Heart right ventricle (tissue), 16 donors: ENCODE measurements at regions not wholly inside any gene's neighbourhood (a gene's known extent, or its start where the extent isn't known, plus 50 kb on each side); places are given as distances from the start of the nearest gene placed in this dataset.

Experiments
- ATAC-seq, 8 donors: fragments of 200-7000 bp; cut with Tn5 transposase; one replicate each; pipeline ENCODE4 v1.9.1; 2020; ENCODE audit warnings: mild to moderate bottlenecking in 8 of 8, moderate library complexity in 8 of 8, moderate number of reproducible peaks in 1 of 8
- DNase-seq, 2 donors: peaks; one replicate each; pipeline ENCODE4 v3.0.0-alpha.2; 2020
- H3K27ac ChIP-seq, 10 donors: fragments of 200-600 bp; sonication (generic) in 2 of 10; one replicate each; pipeline versions ENCODE4 v1.5.0 to v1.8.0; 2020 to 2022; ENCODE audit warnings: mild to moderate bottlenecking in 3 of 10
- H3K27me3 ChIP-seq, 7 donors: fragments of 200-600 bp; one replicate each; pipeline ENCODE4 v1.8.0; 2021 to 2022; ENCODE audit warnings: mild to moderate bottlenecking in 2 of 7
- H3K36me3 ChIP-seq, 9 donors: fragments of 200-600 bp; sonication (generic) in 1 of 9; one replicate each; pipeline versions ENCODE4 v1.5.0 to v1.8.0; 2020 to 2022; ENCODE audit warnings: mild to moderate bottlenecking in 2 of 9
- H3K4me1 ChIP-seq, 9 donors: fragments of 200-600 bp; sonication (generic) in 1 of 9; one replicate each; pipeline versions ENCODE4 v1.5.0 to v1.8.0; 2020 to 2022; ENCODE audit warnings: mild to moderate bottlenecking in 4 of 9
- H3K4me3 ChIP-seq, 10 donors: fragments of 200-600 bp; sonication (generic) in 2 of 10; one replicate each; pipeline versions ENCODE4 v1.5.0 to v1.8.0; 2020 to 2022; ENCODE audit warnings: mild to moderate bottlenecking in 7 of 10, moderate library complexity in 2 of 10
- H3K9me3 ChIP-seq, 11 donors: fragments of 200-600 bp in 10 of 11; sonication (generic) in 2 of 11; one replicate each; pipeline versions ENCODE4 v1.5.0 to v1.8.0; 2013 to 2022; ENCODE audit warnings: mild to moderate bottlenecking in 2 of 11, control low read depth in 1 of 11, moderate library complexity in 1 of 11
- CTCF ChIP-seq, 9 donors: fragments of 200-600 bp; sonication (generic) in 2 of 9; IDR thresholded peaks; one replicate each; pipeline versions ENCODE4 v1.5.0 to v1.8.0; 2021 to 2022; ENCODE audit warnings: antibody characterized with exemption in 9 of 9, mild to moderate bottlenecking in 5 of 9, moderate library complexity in 1 of 9
- WGBS, 2 donors: extraction: QIAGEN DNeasy Blood & Tissue Kit; methylation state at CpG; one replicate each; pipeline ENCODE4 v1.1.7; 2013; ENCODE audit warnings: inconsistent platforms in 1 of 2; 5-methylcytosine and 5-hydroxymethylcytosine counted together
- intact Hi-C, 10 donors: fragments of 100-400 bp; cut with DNase I; formaldehyde crosslinking; loops; one replicate each; pipeline versions ENCODE4 v1.11.1 to v1.14.2; 2022
- donor health status: Arrhythmogenic right ventricular cardiomyopathy.
- donor health status: ischemic (EF 13 %, LVEDD 7.1; RV severe dilation, severe dysfunction).
- donor health status: healthy with polysubstance abuse.
- donor health status: DM: no; HTN: yes; CAD: no.
- donor health status: DM: no; HTN: no; CAD: no.
- donor health status: ischemic (EF 25% LVEDD 6.9; RV normal size, moderate dysfunction).
- donor health status: ischemic (EF 25% LVEDD 5.7; RV mildly dilated, moderate dysfunction).
- donor health status: healthy.
- donor health status: DM: yes; HTN: yes; CAD: no.
- donor health status: Ischemic cardiomyopathy.
- donor health status: ischemic (EF 35%, LVEDD 5.7; RV mildly dilated, moderate dysfunction).
- donor health status: nonischemic (EF 11% LVEDD 7.7; RV severe dilation, severe dysfunction).
- donor health status: DM: yes; HTN: yes; CAD: no.
- donor health status: PGD.
- donor health status: ischemic (EF 29% LVEDD 5.4; RV normal size, mild dysfunction).
- donor health status: nonischemic (EF 23%, LVEDD 6.1; RV moderate dilation, normal function).

- intact Hi-C loops, result no loop called here
- Histone ChIP-seq H3K27ac (no peak overlapping the region), H3K4me1 (no peaks in the 10 kb centered on the region), H3K9me3 (peaks cover 0 to 41% (median 4%) of the 10 kb centered on the region in 11 donors), H3K27me3 (no peaks in the 10 kb centered on the region), H3K4me3 (no peak overlapping the region), H3K36me3 (no peaks in the 10 kb centered on the region)
- TF ChIP-seq CTCF (IDR thresholded peaks at IDR 0.05), result no peak
- WGBS, 2 donors, result 53 to 65% methylated on average over 6 of the region's 6 CpGs
- no peak for ATAC-seq
- no peak for DNase-seq
Measured at GRCh38 chr3:118075873-118076272, 958.8 kb downstream of the IGSF11 start.

GRCh38 chr3:118077332-118077731 is 957.3 kb downstream of the IGSF11 start:
- Histone ChIP-seq H3K4me3 (no peak overlapping the region), H3K27ac (no peak overlapping the region), H3K9me3 (peaks cover 0 to 32% (median 4%) of the 10 kb centered on the region in 11 donors), H3K36me3 (no peaks in the 10 kb centered on the region), H3K27me3 (no peaks in the 10 kb centered on the region), H3K4me1 (no peaks in the 10 kb centered on the region)
- ATAC-seq, result no peak
- intact Hi-C loops, result no loop called here
- no peak for DNase-seq
- TF ChIP-seq CTCF (IDR thresholded peaks at IDR 0.05), result no peak
- WGBS, 2 donors, result 72 to 79% methylated on average over 1 of the region's 1 CpG

- Histone ChIP-seq H3K4me1 (no peaks in the 10 kb centered on the region), H3K9me3 (peaks cover 0 to under 1% (median 0%) of the 10 kb centered on the region in 11 donors), H3K27ac (no peak overlapping the region), H3K27me3 (no peaks in the 10 kb centered on the region), H3K36me3 (no peaks in the 10 kb centered on the region), H3K4me3 (no peak overlapping the region)
- intact Hi-C loops, result no loop called here
- no peak for DNase-seq
- no peak for TF ChIP-seq CTCF (IDR thresholded peaks at IDR 0.05)
- peak in 1 of 8 donors; percentile 79 for ATAC-seq
- 34 to 47% methylated on average over 1 of the region's 1 CpG for WGBS, 2 donors
Measured at GRCh38 chr3:118080889-118081288, 953.8 kb downstream of the IGSF11 start.

- H3K4me3 ChIP-seq, result no peak overlapping the region
- H3K4me1 ChIP-seq, result no peaks in the 10 kb centered on the region
- H3K27me3 ChIP-seq, result no peaks in the 10 kb centered on the region
- H3K36me3 ChIP-seq, result no peaks in the 10 kb centered on the region
- ATAC-seq (no peak), DNase-seq (no peak)
- WGBS, 2 donors, result 45 to 47% methylated on average over 3 of the region's 3 CpGs
- H3K27ac ChIP-seq, result no peak overlapping the region
- H3K9me3 ChIP-seq, result peaks cover 0 to 21% (median 12%) of the 10 kb centered on the region in 11 donors
- TF ChIP-seq CTCF (IDR thresholded peaks at IDR 0.05), result no peak
- intact Hi-C loops, result no loop called here
Measured at GRCh38 chr3:118088696-118089095, 946.0 kb downstream of the IGSF11 start.
